Kidney (tissue), 13 donors: ENCODE measurements at regions not wholly inside any gene's neighbourhood (a gene's known extent, or its start where the extent isn't known, plus 50 kb on each side); places are given as distances from the start of the nearest gene placed in this dataset.

Source experiments
- DNase-seq, 5 donors: peaks; one replicate each; pipeline ENCODE4 v3.0.0-alpha.2; 2013 to 2020
- FAIRE-seq: peaks from 2 replicates; lab custom pipeline; 2012; peaks lifted over from hg19 to GRCh38; lab: Jason Lieb, UNC
- H3K27ac ChIP-seq, 2 donors: one replicate each; pipeline ENCODE4 v1.7.0; 2013; ENCODE audit warnings: low read depth in 2 of 2, low read length in 2 of 2, inconsistent platforms in 1 of 2
- H3K27me3 ChIP-seq: one replicate; pipeline ENCODE4 v1.7.1; 2013; ENCODE audit warnings: low read length, inconsistent platforms; ENCODE audit not compliant: control insufficient read depth, insufficient read depth
- H3K36me3 ChIP-seq, 3 donors: one replicate each; pipeline versions ENCODE4 v1.7.0 to v1.7.1; 2013; ENCODE audit warnings: low read length in 3 of 3, control low read depth in 1 of 3, inconsistent platforms in 1 of 3; ENCODE audit not compliant: insufficient read depth in 3 of 3, control insufficient read depth in 2 of 3
- H3K4me1 ChIP-seq, 3 donors: one replicate each; pipeline versions ENCODE4 v1.7.0 to v1.7.1; 2013; ENCODE audit warnings: low read length in 3 of 3, inconsistent platforms in 1 of 3, low read depth in 1 of 3; ENCODE audit not compliant: control insufficient read depth in 2 of 3, insufficient read depth in 2 of 3
- H3K4me3 ChIP-seq, 3 donors: one replicate each; pipeline versions ENCODE4 v1.7.0 to v1.8.1; 2013; ENCODE audit warnings: low read length in 3 of 3, control low read depth in 1 of 3, inconsistent platforms in 1 of 3
- H3K9ac ChIP-seq, 3 donors: one replicate each; pipeline versions ENCODE4 v1.7.0 to v1.7.1; 2013; ENCODE audit warnings: low read length in 3 of 3, control low read depth in 1 of 3, inconsistent platforms in 1 of 3
- H3K9me3 ChIP-seq, 3 donors: one replicate each; pipeline versions ENCODE4 v1.7.0 to v1.7.1; 2013; ENCODE audit warnings: low read length in 3 of 3, control low read depth in 1 of 3, inconsistent platforms in 1 of 3; ENCODE audit not compliant: control insufficient read depth in 2 of 3, insufficient read depth in 1 of 3
- intact Hi-C: fragments of 100-400 bp; cut with DNase I; formaldehyde crosslinking; loops from one replicate; pipeline ENCODE4 v1.11.1; 2022
- TF ChIP-seq, protein P1 (sequence below): IDR thresholded peaks from 3 replicates; pipeline ENCODE4 v1.5.1; 2012; ENCODE audit warnings: mild to moderate bottlenecking, moderate library complexity, borderline replicate concordance; ENCODE audit not compliant: insufficient read depth; ENCODE audit errors: extremely low read depth
- donor health status: control.
- donor health status: control.
- donor health status: control.
- donor health status: control.
- donor health status: control.
- donor health status: DM: yes; HTN: yes; CAD: no.
- donor health status: Normal renal cell carcinoma (clear cell type).

DNA sequence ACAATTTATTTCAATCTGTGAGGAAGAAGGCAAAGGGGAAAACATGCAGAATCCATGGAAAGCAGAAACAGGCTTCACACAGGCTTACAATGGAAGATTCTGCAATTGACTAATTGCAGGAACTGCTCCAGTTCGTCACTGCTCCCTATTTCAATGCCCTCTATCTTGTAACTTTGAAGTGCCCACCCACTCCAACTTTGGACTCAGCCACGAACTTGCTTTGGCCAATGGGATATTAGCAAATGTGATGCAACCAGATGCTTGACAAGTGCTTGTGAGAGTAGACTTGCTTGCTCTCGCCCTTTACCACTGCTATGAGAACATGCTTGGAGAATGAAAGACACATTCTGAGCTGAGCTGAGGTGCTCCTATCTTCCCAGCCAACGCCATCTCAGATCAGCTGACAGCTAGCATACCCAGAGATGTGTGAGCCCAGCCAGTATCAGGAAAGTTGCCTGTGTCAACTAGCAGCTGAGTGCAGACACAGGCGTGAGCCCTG is 105.7 kb upstream of the PTCHD1 start:
- FAIRE-seq (no peak), DNase-seq (peak in 3 of 5 donors; percentile 11 to 28 (median 20))
- no peak overlapping the region for H3K9ac ChIP-seq
- TF ChIP-seq, protein P1, sequence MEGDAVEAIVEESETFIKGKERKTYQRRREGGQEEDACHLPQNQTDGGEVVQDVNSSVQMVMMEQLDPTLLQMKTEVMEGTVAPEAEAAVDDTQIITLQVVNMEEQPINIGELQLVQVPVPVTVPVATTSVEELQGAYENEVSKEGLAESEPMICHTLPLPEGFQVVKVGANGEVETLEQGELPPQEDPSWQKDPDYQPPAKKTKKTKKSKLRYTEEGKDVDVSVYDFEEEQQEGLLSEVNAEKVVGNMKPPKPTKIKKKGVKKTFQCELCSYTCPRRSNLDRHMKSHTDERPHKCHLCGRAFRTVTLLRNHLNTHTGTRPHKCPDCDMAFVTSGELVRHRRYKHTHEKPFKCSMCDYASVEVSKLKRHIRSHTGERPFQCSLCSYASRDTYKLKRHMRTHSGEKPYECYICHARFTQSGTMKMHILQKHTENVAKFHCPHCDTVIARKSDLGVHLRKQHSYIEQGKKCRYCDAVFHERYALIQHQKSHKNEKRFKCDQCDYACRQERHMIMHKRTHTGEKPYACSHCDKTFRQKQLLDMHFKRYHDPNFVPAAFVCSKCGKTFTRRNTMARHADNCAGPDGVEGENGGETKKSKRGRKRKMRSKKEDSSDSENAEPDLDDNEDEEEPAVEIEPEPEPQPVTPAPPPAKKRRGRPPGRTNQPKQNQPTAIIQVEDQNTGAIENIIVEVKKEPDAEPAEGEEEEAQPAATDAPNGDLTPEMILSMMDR = no peak
- no peak overlapping the region for H3K27ac ChIP-seq
- H3K4me1 ChIP-seq = no peaks in the 10 kb centered on the region
- no peaks in the 10 kb centered on the region for H3K36me3 ChIP-seq
- intact Hi-C loops = no loop called here
- H3K27me3 ChIP-seq = no peaks in the 10 kb centered on the region
- H3K4me3 ChIP-seq = peak overlapping the region in 1 of 3 donors; percentile 29
- no peaks in the 10 kb centered on the region for H3K9me3 ChIP-seq

GRCh38 chrX:23235051-23235450 is 99.6 kb upstream of the PTCHD1 start:
- H3K4me3 ChIP-seq = no peak overlapping the region
- no peak for FAIRE-seq
- intact Hi-C loops = no loop called here
- H3K27ac ChIP-seq = no peak overlapping the region
- TF ChIP-seq, protein P1 = no peak
- peak in 1 of 5 donors; percentile 23 for DNase-seq
- no peak overlapping the region for H3K9ac ChIP-seq
- H3K27me3 ChIP-seq = no peaks in the 10 kb centered on the region
- H3K4me1 ChIP-seq = no peaks in the 10 kb centered on the region
- H3K36me3 ChIP-seq = no peaks in the 10 kb centered on the region
- no peaks in the 10 kb centered on the region for H3K9me3 ChIP-seq

DNA sequence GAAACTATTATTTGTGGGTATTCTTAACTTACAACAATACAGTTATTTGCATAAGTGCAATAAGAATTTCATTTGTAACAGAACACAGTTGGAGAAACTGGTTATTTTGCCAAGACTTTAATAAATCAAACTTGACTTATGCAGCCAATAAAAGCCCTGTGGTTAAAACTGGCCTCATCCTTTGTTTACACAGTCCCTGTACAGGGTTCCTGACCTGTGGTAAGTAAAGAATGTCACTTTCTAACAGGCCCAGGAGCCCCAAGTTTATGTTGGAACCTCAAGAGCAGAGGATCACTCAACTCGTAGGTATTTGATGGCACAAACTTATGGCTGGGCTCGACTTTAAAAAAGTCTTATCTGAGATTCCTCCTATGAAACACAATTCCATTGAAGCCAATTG is 88.6 kb upstream of the PTCHD1 start:
- Histone ChIP-seq H3K27ac (no peak overlapping the region), H3K9me3 (no peaks in the 10 kb centered on the region), H3K36me3 (no peaks in the 10 kb centered on the region), H3K9ac (no peak overlapping the region), H3K27me3 (no peaks in the 10 kb centered on the region), H3K4me1 (no peaks in the 10 kb centered on the region), H3K4me3 (no peak overlapping the region)
- TF ChIP-seq, protein P1 = no peak
- intact Hi-C loops = no loop called here
- DNase-seq (no peak), FAIRE-seq (no peak)

DNA sequence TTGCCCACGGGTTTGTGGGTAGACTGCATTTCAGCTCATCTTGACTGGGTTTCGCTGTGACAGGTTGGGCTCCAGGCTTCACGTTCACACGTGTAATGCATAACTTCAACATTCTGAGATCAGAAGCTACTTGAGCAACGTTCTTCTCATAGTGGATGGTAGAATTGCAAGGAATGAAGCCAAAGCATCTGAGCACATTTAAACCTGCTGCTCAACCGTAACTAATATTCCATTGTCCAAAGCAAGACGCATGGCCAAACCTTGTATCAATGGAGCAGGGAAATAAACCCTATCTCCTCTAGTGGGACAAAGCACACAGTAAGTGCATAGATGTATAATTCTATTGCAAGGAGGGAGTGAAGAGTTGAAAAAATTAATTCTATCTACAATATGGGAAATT is 86.5 kb upstream of the PTCHD1 start:
- no peak overlapping the region for H3K27ac ChIP-seq
- H3K9ac ChIP-seq = no peak overlapping the region
- H3K4me3 ChIP-seq = no peak overlapping the region
- DNase-seq (no peak), FAIRE-seq (no peak)
- no peaks in the 10 kb centered on the region for H3K27me3 ChIP-seq
- H3K9me3 ChIP-seq = no peaks in the 10 kb centered on the region
- TF ChIP-seq, protein P1 = no peak
- intact Hi-C loops = no loop called here
- H3K36me3 ChIP-seq = no peaks in the 10 kb centered on the region
- no peaks in the 10 kb centered on the region for H3K4me1 ChIP-seq
